HepG2 (cell line): ENCODE measurements at regions not wholly inside any gene's neighbourhood (a gene's known extent, or its start where the extent isn't known, plus 50 kb on each side); places are given as distances from the start of the nearest gene placed in this dataset.
A peak's percentile ranks its signal among the peaks of the same experiment; 100 is the strongest.

Source experiments
- ARHGAP35 ChIP-seq: sonication (generic); formaldehyde crosslinking; IDR thresholded peaks from 2 replicates; pipeline ENCODE4 v1.9.0; 2022; ENCODE audit warnings: mild to moderate bottlenecking, inconsistent platforms, moderate library complexity, missing genetic modification reagents, borderline replicate concordance
- DNMT1 ChIP-seq: sonication (generic); formaldehyde crosslinking; IDR thresholded peaks from 2 replicates; pipeline ENCODE4 v1.5.1; 2020; ENCODE audit warnings: mild to moderate bottlenecking, missing genetic modification reagents
- E2F2 ChIP-seq: sonication (generic); formaldehyde crosslinking; IDR thresholded peaks from 2 replicates; pipeline ENCODE4 v1.4.0; 2020; ENCODE audit warnings: missing genetic modification reagents, borderline replicate concordance
- PATZ1 ChIP-seq: sonication (generic); formaldehyde crosslinking; IDR thresholded peaks from 2 replicates; pipeline ENCODE4 v1.4.0; 2020; ENCODE audit warnings: missing genetic modification reagents
- PBX2 ChIP-seq: IDR thresholded peaks from 2 replicates; pipeline ENCODE4 v1.6.1; 2016; ENCODE audit warnings: control low read depth
- REL ChIP-seq: sonication (generic); formaldehyde crosslinking; conservative IDR thresholded peaks from 2 replicates; pipeline ENCODE4 v1.8.0; 2022; ENCODE audit warnings: mild to moderate bottlenecking, missing genetic modification reagents, moderate library complexity
- TEAD3 ChIP-seq: optimal IDR thresholded peaks from 2 replicates; pipeline ENCODE3; 2016; ENCODE audit warnings: borderline replicate concordance
- TGIF2 ChIP-seq: IDR thresholded peaks from 2 replicates; pipeline ENCODE4 v1.6.1; 2016; ENCODE audit warnings: control low read depth, missing compliant biosample characterization
- U2AF2 ChIP-seq: fragments of 200-400 bp; formaldehyde crosslinking; IDR thresholded peaks from 2 replicates; pipeline ENCODE4 v1.6.1; 2017; ENCODE audit warnings: low read depth, mild to moderate bottlenecking, low read length
- WIZ ChIP-seq: sonication (generic); formaldehyde crosslinking; IDR thresholded peaks from 2 replicates; pipeline ENCODE4 v1.5.1; 2020; ENCODE audit warnings: mild to moderate bottlenecking, missing genetic modification reagents
- ZFP1 ChIP-seq: IDR thresholded peaks from 2 replicates; pipeline ENCODE4 v1.6.1; 2016
- ZNF12 ChIP-seq: sonication (generic); formaldehyde crosslinking; IDR thresholded peaks from 2 replicates; pipeline ENCODE4 v1.5.0; 2020; ENCODE audit warnings: missing genetic modification reagents
- ZNF232 ChIP-seq: sonication (generic); formaldehyde crosslinking; IDR thresholded peaks from 2 replicates; pipeline ENCODE4 v1.4.0; 2020; ENCODE audit warnings: missing genetic modification reagents, borderline replicate concordance
- ZNF253 ChIP-seq: sonication (generic); formaldehyde crosslinking; IDR thresholded peaks from 2 replicates; pipeline ENCODE4 v1.8.0; 2022; ENCODE audit warnings: mild to moderate bottlenecking, missing genetic modification reagents, borderline replicate concordance
- ZNF543 ChIP-seq: sonication (generic); formaldehyde crosslinking; IDR thresholded peaks from 2 replicates; pipeline ENCODE4 v1.4.0; 2020; ENCODE audit warnings: mild to moderate bottlenecking, missing genetic modification reagents
- ZNF563 ChIP-seq: sonication (generic); formaldehyde crosslinking; IDR thresholded peaks from 2 replicates; pipeline ENCODE4 v1.8.0; 2022; ENCODE audit warnings: mild to moderate bottlenecking, moderate library complexity, missing genetic modification reagents
- ZNF891 ChIP-seq: sonication (generic); formaldehyde crosslinking; IDR thresholded peaks from 2 replicates; pipeline ENCODE4 v1.5.0; 2020; ENCODE audit warnings: mild to moderate bottlenecking, missing genetic modification reagents
- ZSCAN9 ChIP-seq: IDR thresholded peaks from 2 replicates; pipeline ENCODE4 v1.6.1; 2016; ENCODE audit warnings: borderline replicate concordance
- TF ChIP-seq, protein P1 (sequence below): sonication (generic); formaldehyde crosslinking; IDR thresholded peaks from 2 replicates; pipeline ENCODE4 v1.4.0; 2020; ENCODE audit warnings: missing genetic modification reagents, mild to moderate bottlenecking, borderline replicate concordance
- TF ChIP-seq, protein P2 (sequence below): IDR thresholded peaks from 2 replicates; pipeline ENCODE4 v1.6.1; 2016; ENCODE audit warnings: low read depth, borderline replicate concordance
- TF ChIP-seq, protein P3 (sequence below): sonication (generic); formaldehyde crosslinking; IDR thresholded peaks from 2 replicates; pipeline ENCODE4 v1.4.0; 2020; ENCODE audit warnings: missing genetic modification reagents

GRCh38 chr7:45973725-45974532 lies 52.9 kb upstream of the IGFBP3 start (continued):
- TF ChIP-seq TEAD3 (CRISPR knock-in tag) (peak; percentile 69), WIZ (CRISPR knock-in tag) (no peak), REL (no peak), ZNF232 (CRISPR knock-in tag) (no peak), ARHGAP35 (no peak), ZNF253 (no peak), DNMT1 (CRISPR knock-in tag) (no peak), PATZ1 (CRISPR knock-in tag) (peak; percentile 85; the same call in 1 of the 2 replicates), ZNF543 (CRISPR knock-in tag) (no peak), ZSCAN9 (CRISPR knock-in tag) (no peak), ZNF563 (CRISPR knock-in tag) (no peak), ZNF12 (CRISPR knock-in tag) (no peak), ZFP1 (0 out of 2 replicates have a peak, but pooled peaks have one; percentile 27), ZNF891 (CRISPR knock-in tag) (no peak), E2F2 (CRISPR knock-in tag) (0 out of 2 replicates have a peak, but pooled peaks have one; percentile 28), TGIF2 (CRISPR knock-in tag) (no peak), U2AF2 (no peak), PBX2 (CRISPR knock-in tag) (no peak)
- TF ChIP-seq, protein P1, sequence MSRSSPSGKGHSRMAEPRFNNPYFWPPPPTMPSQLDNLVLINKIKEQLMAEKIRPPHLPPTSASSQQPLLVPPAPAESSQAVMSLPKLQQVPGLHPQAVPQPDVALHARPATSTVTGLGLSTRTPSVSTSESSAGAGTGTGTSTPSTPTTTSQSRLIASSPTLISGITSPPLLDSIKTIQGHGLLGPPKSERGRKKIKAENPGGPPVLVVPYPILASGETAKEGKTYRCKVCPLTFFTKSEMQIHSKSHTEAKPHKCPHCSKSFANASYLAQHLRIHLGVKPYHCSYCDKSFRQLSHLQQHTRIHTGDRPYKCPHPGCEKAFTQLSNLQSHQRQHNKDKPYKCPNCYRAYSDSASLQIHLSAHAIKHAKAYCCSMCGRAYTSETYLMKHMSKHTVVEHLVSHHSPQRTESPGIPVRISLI (CRISPR knock-in tag), result no peak
- TF ChIP-seq, protein P2, sequence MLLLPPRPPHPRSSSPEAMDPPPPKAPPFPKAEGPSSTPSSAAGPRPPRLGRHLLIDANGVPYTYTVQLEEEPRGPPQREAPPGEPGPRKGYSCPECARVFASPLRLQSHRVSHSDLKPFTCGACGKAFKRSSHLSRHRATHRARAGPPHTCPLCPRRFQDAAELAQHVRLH (CRISPR knock-in tag), result no peak; the same call in 1 of the 2 replicates
- TF ChIP-seq, protein P3, sequence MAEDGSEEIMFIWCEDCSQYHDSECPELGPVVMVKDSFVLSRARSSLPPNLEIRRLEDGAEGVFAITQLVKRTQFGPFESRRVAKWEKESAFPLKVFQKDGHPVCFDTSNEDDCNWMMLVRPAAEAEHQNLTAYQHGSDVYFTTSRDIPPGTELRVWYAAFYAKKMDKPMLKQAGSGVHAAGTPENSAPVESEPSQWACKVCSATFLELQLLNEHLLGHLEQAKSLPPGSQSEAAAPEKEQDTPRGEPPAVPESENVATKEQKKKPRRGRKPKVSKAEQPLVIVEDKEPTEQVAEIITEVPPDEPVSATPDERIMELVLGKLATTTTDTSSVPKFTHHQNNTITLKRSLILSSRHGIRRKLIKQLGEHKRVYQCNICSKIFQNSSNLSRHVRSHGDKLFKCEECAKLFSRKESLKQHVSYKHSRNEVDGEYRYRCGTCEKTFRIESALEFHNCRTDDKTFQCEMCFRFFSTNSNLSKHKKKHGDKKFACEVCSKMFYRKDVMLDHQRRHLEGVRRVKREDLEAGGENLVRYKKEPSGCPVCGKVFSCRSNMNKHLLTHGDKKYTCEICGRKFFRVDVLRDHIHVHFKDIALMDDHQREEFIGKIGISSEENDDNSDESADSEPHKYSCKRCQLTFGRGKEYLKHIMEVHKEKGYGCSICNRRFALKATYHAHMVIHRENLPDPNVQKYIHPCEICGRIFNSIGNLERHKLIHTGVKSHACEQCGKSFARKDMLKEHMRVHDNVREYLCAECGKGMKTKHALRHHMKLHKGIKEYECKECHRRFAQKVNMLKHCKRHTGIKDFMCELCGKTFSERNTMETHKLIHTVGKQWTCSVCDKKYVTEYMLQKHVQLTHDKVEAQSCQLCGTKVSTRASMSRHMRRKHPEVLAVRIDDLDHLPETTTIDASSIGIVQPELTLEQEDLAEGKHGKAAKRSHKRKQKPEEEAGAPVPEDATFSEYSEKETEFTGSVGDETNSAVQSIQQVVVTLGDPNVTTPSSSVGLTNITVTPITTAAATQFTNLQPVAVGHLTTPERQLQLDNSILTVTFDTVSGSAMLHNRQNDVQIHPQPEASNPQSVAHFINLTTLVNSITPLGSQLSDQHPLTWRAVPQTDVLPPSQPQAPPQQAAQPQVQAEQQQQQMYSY (CRISPR knock-in tag), result no peak
